H54 (cell line): ENCODE measurements at regions not wholly inside any gene's neighbourhood (a gene's known extent, or its start where the extent isn't known, plus 50 kb on each side); places are given as distances from the start of the nearest gene placed in this dataset.
"Not testable (repeated sequence)": the region's sequence is repeated elsewhere in the genome, so short reads cannot be mapped to it uniquely, and the experiment has no call there.

Experiments used
- DNase-seq: peaks from one replicate; pipeline ENCODE4 v3.0.0; 2011; ENCODE audit warnings: low spot score, mixed read lengths; ENCODE audit not compliant: insufficient read length
- FAIRE-seq: peaks from 3 replicates; lab custom pipeline; 2011; peaks lifted over from hg19 to GRCh38; lab: Jason Lieb, UNC
- POLR2A ChIP-seq: IDR thresholded peaks from 2 replicates; pipeline ENCODE4 v1.6.1; 2011; ENCODE audit warnings: low read depth, mild to moderate bottlenecking, low read length

DNA sequence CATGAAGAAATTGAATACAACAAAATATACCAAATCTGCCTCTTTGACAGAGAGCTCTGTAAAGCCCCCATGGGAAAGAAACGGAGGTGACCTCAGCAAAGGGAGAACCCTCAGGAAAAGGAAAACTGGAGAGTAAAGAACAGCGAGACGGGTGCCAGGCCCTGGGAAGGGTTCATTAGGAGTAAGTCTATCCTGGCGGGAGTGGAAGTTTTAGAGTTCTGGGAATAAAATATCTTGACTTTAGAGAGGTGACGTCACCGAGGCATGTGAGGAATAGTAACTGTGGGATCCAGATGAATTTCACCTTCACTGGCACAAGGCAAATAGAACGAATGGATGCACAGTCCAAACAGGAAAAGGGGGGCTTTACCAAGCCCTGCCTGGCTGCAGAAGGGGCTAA, 362.8 kb upstream of the IGFBP3 start:
- TF ChIP-seq POLR2A = no peak
- DNase-seq = no peak
- FAIRE-seq = no peak

DNA sequence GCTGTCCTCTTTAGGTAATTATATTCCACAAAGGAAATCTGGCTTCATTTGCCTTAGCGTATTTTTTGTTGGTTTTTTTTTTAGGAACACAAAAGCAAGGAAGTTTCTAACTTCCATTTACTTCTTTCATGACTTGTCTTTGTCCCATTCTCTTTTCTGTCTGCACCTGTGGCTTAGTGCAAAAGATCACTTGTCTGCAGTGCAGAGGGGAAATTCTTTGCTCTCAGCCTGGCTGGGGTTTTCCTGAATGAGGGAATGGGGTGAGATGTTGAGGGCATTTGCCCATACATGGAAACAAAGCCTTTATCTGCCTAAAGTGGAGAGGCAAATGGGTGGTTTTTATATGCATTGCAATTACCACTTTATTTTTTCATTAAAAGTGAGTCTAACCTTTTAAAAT, 361.1 kb upstream of the IGFBP3 start:
- no peak for DNase-seq
- no peak for FAIRE-seq
- no peak for TF ChIP-seq POLR2A

DNA sequence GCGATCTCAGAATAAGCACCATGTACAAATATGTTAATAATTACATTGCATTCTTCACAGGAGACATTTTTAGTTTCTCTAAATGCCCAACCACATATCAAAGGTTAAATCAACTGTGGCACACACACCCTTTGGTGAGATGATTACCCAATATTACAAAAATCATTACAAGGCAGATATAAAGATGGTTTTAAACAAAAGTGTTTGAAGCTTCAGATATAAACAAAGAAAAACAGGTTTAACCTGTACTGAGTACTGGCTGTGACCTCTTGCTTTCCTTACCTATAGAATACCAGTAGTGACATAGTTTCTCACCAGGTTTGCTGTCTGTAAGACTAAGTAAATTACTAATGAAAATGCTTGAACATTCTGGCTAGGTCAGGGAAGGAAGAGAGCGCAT, 360.0 kb upstream of the IGFBP3 start:
- no peak for TF ChIP-seq POLR2A
- DNase-seq (no peak), FAIRE-seq (no peak)

DNA sequence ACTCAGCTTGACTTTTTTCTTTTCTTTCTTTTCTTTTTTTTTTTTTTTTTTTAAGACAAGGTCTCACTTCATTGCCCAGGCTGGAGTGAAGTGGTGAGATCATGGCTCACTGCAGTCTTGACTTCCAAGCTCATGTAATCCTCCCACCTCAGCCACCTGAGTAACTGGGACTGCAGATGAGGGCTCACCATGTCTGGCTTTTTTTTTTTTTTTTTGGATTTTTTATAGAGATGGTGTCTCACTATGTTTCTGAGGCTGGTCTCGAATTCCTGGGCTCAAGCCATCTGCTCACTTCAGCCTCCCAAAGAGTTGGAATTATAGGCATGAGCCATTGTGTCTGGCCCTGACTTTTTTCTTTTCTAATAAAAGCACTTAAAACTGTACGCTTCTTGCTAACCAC, 358.2 kb upstream of the IGFBP3 start:
- FAIRE-seq = no peak
- no peak for DNase-seq
- no peak for TF ChIP-seq POLR2A

DNA sequence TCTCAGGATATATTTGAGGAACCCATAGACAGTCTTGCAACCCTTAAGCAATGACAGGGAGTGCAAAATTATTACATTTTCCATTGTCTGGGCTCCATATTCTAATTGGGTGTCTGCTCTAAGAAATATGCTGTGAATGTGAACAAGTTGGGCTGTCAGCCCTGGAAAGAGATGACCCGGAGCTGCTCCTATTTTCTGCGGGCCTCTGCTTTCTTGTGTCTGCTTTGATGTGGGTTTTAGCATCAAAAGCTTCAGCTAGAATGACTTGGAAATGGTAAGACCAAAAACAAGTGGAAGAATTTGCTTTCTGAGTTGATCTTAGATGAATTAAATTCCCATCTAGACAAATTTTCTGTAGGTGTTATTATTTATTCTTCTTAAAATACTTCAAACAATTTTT, 343.6 kb upstream of the IGFBP3 start:
- DNase-seq (no peak), FAIRE-seq (no peak)
- TF ChIP-seq POLR2A = no peak

DNA sequence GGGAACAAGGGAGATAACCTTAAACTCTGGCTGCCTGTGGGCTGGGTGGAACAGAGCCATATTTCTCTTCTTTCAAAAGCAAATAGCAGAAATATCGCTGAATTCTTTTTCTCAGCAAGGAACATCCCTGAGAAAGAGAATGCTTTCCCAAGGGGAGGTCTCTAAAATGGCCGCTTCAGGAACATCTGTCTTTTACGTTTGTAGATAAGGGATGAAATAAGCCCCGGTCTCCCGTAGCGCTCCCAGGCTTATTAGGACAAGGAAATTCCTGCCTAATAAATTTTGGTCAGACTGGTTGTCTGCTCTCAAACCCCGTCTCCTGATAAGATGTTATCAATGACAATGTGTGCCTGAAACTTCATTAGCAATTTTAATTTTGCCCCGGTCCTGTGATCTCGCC, 340.6 kb upstream of the IGFBP3 start:
- FAIRE-seq, DNase-seq: not testable (repeated sequence)

DNA sequence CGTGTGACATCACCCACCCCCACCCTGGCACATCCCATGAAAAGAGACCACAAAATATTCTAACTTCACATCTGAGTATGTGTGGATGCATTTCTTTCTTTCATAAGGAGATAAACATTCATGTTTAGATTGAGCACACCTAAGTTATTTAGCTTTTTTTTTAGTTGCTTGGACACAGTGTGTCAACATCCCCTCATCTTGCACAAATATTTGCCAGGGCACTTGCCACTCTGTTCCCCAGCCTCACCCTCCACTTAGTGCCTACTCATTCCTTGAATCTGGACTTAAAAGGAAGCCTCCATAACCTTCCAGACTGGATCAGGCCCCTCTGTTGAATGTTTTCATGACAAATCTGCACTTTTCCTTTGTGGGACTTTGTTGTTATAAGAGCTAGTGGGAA, 338.9 kb upstream of the IGFBP3 start:
- DNase-seq (no peak), FAIRE-seq (no peak)
- no peak for TF ChIP-seq POLR2A

DNA sequence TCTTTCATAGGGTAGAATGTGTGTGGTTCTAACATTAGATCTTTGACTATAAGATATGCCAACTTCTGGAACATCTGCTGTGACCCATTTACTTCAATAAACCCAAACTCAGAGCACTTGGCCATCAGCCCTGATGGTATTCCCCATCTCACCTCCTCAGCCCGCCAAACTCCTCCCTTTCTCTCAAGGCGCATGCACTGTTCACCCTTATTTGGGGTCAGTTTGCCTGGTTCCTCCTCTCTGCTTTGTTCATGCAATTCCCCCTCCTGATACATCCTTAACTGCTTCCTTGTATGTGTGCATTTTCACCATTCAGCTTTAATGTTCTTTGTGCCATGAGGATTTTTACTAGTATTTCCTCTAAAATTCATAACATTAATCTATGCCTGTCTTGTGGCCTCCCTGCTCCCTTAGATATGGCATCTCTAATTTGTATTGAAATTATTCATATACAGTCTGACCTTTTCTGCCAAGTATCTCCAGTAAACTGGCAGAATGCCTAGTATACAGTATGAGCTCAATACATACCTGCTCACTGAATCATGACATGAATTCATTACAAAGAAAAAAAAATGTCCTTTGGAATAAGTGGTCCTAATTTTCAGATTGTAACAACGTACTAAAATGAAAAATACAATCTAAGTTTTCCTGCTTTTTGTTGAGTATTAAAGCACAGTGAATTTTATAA, 336.8 kb upstream of the IGFBP3 start:
- FAIRE-seq (peak; percentile 93), DNase-seq (peak; percentile 35)
- TF ChIP-seq POLR2A = no peak

DNA sequence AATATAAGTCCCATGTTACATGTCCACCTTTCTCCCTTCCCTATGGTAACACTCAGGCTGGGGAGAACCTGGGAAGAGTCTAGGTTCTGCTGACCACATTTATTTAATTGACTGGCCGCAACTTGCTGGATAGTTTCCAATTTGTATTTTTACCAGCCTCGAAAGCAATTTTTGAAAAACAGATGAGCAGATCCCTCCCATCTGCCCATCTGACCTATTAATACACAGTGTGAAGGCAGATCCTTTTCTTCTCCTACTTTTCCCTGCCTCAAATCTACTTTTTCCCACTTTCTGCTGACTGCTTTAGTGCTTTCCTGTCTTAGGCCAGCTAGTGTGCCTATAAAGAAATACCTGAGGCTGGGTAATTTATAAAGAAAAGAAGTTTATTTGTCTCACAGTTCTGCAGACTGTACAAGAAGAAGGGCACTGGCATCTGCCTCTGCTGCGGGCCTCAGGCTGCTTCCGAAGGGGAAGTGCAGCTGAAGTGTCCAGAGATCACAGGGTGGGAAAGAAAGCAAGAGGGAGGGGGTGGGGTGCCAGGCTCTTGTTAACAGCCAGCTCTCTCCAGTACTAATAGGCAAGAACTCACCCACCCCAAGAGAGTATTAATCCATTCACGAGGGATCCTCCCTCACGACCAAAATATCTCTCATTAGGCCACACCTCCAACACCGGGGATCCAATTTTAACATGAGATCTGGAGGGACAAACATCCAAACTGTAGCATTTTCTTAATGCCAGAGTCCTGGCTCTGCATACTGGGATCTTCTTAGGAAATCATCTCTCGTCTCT, 336.0 kb upstream of the IGFBP3 start:
- DNase-seq (no peak), FAIRE-seq (no peak)
- TF ChIP-seq POLR2A = no peak

DNA sequence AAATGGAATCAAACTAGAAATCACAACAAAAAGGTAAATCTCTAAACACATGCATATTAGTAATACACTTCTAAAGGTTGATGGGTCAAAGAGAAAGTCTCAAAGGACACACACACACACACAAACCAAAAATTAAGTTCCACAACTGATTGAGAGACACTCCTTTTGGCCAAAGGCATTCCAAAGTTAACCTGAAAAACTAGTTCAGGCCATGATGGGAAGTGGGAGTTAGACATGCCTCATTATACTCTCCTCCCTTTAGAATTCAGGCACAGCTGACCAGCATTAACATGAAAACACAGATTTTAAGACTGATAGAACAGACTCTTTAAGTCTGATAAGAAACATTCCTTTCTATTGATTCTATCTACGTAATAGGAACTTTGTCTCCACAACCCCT, 332.4 kb upstream of the IGFBP3 start:
- no peak for FAIRE-seq
- no peak for TF ChIP-seq POLR2A
- DNase-seq = no peak

DNA sequence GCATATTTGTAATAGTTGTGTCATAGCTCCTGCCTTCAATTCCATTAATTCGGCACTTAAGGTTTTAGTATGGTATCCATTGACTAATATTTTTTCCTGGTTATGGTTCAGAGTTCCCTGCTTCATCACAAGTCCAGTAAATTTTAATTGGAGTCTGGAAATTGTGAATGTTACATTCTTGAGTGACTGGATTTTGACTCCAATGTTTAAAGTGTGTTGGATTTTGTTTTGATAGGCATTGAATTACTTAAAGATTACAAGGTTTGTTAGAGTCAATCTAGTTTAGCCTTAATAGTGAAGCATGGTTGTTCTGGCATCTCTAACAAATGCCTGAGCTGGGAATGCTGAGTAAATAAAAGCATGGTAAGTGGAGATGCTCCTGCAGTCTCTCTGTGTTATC, 326.6 kb upstream of the IGFBP3 start:
- DNase-seq (no peak), FAIRE-seq (no peak)
- no peak for TF ChIP-seq POLR2A

DNA sequence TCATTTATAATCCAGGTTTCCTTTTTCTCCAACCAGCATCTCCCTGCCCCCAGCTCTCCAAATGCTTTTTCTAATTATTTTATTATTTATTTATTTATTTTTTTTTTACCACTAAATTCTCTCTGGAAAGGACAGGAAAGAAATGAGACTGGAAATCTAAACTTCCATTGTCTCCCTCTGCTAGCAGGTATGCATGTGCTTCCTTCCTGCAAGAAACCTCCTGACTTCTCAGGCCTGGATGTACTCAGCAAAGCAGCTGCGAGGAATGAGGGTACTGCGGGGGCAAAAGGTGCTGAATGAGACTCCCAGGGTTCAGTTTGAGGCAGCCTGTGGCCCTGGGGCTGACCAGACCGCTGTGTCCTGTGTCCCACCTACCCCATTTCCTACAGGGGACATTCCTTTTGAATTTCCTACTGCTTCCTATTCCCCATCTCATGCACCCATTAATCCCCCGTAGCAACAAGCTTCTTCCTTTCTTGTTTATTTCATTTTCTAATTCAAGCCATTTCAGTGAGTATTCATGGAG, 324.6 kb upstream of the IGFBP3 start:
- DNase-seq (no peak), FAIRE-seq (no peak)
- no peak for TF ChIP-seq POLR2A

DNA sequence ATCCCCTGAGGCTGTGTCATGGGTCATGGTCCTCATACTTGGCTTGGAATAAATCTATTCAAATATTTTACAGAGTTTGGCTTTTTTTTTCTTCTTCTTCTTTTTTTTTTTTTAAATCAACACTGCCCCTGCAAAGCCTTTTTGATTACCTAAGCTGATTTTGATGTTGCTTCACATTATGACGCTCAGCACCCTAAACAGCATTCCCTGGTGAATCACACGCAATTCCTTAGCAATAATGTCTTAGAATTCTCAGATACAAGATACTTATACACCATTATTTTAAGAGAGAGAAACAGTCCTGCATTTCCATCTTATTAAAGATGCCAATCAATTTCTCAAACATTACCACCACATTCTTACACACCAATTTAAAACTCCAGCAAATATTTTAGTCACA, 323.7 kb upstream of the IGFBP3 start:
- FAIRE-seq = no peak
- DNase-seq = no peak
- no peak for TF ChIP-seq POLR2A

DNA sequence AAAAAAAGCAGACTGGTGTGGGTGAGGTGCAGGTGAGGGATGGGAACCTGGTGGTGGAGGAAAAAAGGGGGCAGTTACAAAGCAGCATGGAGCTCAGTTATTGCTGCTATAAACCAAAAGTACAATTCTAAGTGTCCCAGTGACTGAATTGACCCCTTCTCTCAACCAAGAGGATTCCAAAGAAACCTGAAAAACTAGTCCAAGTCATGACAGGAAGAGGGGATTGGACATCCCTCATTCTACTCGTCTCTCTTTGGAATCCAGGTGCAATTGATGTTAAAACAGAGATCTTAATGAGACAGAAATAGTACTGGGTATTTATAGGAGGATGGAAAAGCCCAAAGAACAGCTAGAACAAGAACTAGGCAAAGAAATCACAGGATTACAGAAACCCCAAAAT, 322.3 kb upstream of the IGFBP3 start:
- no peak for TF ChIP-seq POLR2A
- no peak for FAIRE-seq
- DNase-seq = no peak

DNA sequence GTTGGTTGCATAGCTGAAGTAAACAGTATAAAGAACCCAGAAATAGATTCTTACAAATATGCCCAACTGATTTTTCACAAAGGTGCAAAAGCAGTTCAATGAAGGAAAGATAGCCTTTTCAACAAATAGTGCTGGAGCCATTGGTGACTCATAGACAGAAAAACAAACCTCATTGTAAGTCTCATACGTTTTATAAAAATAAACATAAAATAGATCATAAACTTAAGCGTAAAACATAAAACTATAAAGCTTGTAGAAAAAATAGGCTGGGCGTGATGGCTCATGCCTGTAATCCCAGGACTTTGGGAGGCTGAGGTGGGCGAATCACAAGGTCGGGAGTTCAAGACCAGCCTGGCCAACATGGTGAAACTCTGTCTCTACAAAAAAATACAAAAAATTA, 318.8 kb upstream of the IGFBP3 start:
- no peak for DNase-seq
- TF ChIP-seq POLR2A = no peak
- FAIRE-seq = peak; percentile 69
